ENCODE measurements at regions not wholly inside any gene's neighbourhood (a gene's known extent, or its start where the extent isn't known, plus 50 kb on each side); places are given as distances from the start of the nearest gene placed in this dataset.

DNA sequence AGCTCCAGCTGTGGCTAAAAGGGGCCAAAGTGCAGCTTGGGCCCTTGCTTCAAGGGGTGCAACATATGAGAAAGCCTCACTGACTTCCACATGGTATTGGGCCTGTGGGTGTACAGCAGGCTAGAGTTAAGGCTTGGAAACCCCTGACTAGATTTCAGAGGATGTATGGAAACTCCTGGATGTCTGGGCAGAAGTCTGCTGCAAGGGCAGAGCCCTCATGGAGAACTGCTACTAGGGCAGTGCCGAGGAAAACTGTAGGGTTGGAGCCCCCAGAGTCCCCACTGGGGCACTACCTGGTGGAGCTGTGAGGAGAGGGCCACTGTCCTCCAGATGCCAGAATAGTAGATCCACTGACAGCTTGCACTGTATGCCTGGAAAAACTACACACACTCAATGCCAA, 69.5 kb downstream of the XCL2 start:
- TF ChIP-seq CTCF (IDR thresholded peaks at IDR 0.05) (no peak), POLR2A (IDR thresholded peaks at IDR 0.05) (no peak)

Data from Peyer's patch (tissue), 4 donors.